ENCODE measurements at regions not wholly inside any gene's neighbourhood (a gene's known extent, or its start where the extent isn't known, plus 50 kb on each side); places are given as distances from the start of the nearest gene placed in this dataset.

DNA sequence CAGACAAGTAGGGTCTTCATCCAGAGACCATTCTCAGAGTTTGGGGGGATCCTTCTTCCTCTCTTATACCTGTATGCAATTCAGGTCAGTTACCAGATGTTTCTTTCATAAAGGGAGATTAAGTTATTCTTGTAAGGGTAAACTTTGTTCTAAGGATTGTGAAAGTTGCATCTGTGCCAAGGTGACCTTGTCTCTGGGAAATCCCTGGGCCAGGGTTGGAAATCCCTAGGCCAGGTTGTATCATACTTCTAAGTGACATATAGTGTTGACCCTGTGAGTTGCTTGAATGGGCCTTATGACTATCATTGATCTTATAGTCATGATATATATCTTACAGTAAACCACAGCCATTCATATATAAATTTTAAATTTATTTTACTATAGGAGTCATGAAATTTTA lies 436.9 kb downstream of the RMST start:
- no peak for DNase-seq
- H3K36me3 ChIP-seq (replicated peaks in 1 of 2; ENCODE audit: control insufficient read depth in 1 of 2, insufficient read depth in 2 of 2, low read length in 1 of 2) = no peaks in the 10 kb centered on the region
- H3F3A ChIP-seq (replicated peaks; ENCODE audit: insufficient read depth) = no peaks in the 10 kb centered on the region
- POLR2A ChIA-PET = no interaction called here
- no peak for TF ChIP-seq YY1 (IDR thresholded peaks at IDR 0.05; ENCODE audit: low read depth)
- TF ChIP-seq, protein P1, sequence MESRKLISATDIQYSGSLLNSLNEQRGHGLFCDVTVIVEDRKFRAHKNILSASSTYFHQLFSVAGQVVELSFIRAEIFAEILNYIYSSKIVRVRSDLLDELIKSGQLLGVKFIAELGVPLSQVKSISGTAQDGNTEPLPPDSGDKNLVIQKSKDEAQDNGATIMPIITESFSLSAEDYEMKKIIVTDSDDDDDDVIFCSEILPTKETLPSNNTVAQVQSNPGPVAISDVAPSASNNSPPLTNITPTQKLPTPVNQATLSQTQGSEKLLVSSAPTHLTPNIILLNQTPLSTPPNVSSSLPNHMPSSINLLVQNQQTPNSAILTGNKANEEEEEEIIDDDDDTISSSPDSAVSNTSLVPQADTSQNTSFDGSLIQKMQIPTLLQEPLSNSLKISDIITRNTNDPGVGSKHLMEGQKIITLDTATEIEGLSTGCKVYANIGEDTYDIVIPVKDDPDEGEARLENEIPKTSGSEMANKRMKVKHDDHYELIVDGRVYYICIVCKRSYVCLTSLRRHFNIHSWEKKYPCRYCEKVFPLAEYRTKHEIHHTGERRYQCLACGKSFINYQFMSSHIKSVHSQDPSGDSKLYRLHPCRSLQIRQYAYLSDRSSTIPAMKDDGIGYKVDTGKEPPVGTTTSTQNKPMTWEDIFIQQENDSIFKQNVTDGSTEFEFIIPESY (IDR thresholded peaks at IDR 0.05; ENCODE audit: borderline replicate concordance, low read depth) = no peak
- no peaks in the 10 kb centered on the region for H4K20me1 ChIP-seq (ENCODE audit: insufficient read depth)
- H3K27me3 ChIP-seq (ENCODE audit: insufficient read depth) = no peaks in the 10 kb centered on the region
- no peaks in the 10 kb centered on the region for H3K4me1 ChIP-seq (ENCODE audit: control insufficient read depth in 1 of 2, insufficient read depth in 2 of 2, low read depth in 1 of 2, low read length in 1 of 2)
- CTCF ChIA-PET = no interaction called here
- no peaks in the 10 kb centered on the region for H3K79me2 ChIP-seq (ENCODE audit: insufficient read depth)
- no peaks in the 10 kb centered on the region for H3K9me3 ChIP-seq
- H3K4me2 ChIP-seq = no peak overlapping the region
- H3K27ac ChIP-seq (ENCODE audit: low read depth in 2 of 2, low read length in 1 of 2) = no peak overlapping the region
- H3K9me2 ChIP-seq = no peaks in the 10 kb centered on the region
- H2AFZ ChIP-seq (ENCODE audit: low read depth) = no peak overlapping the region
- H3K4me3 ChIP-seq (ENCODE audit: low read depth in 2 of 2, low read length in 1 of 2) = no peak overlapping the region
- H3K9ac ChIP-seq = no peak overlapping the region

DNA sequence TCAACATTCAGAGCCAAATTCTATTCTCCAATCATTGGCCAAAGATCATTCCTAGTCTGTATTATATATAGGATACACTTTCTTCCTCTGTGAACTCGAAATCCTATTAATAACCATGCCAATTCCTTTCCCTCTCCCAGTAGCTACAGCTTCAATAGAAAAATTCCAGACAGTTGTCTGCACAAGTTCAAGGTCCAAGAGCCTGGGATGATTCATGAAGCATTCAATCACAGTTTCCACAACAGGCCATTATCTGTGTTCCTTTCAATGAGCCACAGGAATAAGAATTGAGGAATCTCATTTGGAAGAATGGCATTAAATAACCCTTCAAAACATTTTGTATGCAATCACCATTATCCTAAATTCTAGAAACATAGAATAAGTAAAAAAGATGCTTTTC lies 437.4 kb downstream of the RMST start:
- Histone ChIP-seq H3K79me2 (ENCODE audit: insufficient read depth) (no peaks in the 10 kb centered on the region), H3K9me3 (no peaks in the 10 kb centered on the region), H3K27me3 (ENCODE audit: insufficient read depth) (no peaks in the 10 kb centered on the region), H3K4me2 (no peak overlapping the region), H3K27ac (ENCODE audit: low read depth in 2 of 2, low read length in 1 of 2) (no peak overlapping the region), H3K4me1 (ENCODE audit: control insufficient read depth in 1 of 2, insufficient read depth in 2 of 2, low read depth in 1 of 2, low read length in 1 of 2) (no peaks in the 10 kb centered on the region), H3F3A (replicated peaks; ENCODE audit: insufficient read depth) (no peaks in the 10 kb centered on the region), H3K9ac (no peak overlapping the region), H3K9me2 (no peaks in the 10 kb centered on the region), H3K4me3 (ENCODE audit: low read depth in 2 of 2, low read length in 1 of 2) (no peak overlapping the region), H4K20me1 (ENCODE audit: insufficient read depth) (no peaks in the 10 kb centered on the region), H2AFZ (ENCODE audit: low read depth) (no peak overlapping the region), H3K36me3 (replicated peaks in 1 of 2; ENCODE audit: control insufficient read depth in 1 of 2, insufficient read depth in 2 of 2, low read length in 1 of 2) (no peaks in the 10 kb centered on the region)
- ChIA-PET CTCF (no interaction called here), POLR2A (no interaction called here)
- TF ChIP-seq YY1 (IDR thresholded peaks at IDR 0.05; ENCODE audit: low read depth) = no peak
- no peak for TF ChIP-seq ELF1 (IDR thresholded peaks at IDR 0.05)
- TF ChIP-seq, protein P2, sequence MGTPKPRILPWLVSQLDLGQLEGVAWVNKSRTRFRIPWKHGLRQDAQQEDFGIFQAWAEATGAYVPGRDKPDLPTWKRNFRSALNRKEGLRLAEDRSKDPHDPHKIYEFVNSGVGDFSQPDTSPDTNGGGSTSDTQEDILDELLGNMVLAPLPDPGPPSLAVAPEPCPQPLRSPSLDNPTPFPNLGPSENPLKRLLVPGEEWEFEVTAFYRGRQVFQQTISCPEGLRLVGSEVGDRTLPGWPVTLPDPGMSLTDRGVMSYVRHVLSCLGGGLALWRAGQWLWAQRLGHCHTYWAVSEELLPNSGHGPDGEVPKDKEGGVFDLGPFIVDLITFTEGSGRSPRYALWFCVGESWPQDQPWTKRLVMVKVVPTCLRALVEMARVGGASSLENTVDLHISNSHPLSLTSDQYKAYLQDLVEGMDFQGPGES (IDR thresholded peaks at IDR 0.05; ENCODE audit: low read depth, low read length) = no peak
- no peak for DNase-seq
- WGBS (ENCODE audit: low lambda C conversion rate) = 0% methylated on average over 1 of the region's 1 CpG

DNA sequence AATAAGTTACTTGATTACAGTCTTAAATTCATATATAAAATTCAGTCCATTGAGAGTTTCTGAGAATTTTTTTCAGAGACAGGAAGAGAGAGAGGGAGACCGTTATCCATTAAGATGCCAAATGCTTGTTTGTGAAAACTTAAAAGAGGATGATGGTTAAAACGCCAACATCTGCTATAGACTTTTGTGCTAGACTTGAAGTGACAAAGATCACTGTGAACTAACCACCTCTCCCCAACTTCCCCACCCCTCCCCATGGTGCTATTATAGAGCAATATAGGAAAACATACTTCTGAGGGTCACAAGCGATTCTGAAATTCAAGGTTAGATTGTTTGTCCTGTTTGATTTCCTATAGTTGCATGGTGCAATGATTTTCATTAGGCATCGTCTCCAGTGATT lies 440.8 kb downstream of the RMST start:
- POLR2A ChIA-PET = no interaction called here
- H3K9me3 ChIP-seq = no peaks in the 10 kb centered on the region
- CTCF ChIA-PET = no interaction called here
- H2AFZ ChIP-seq (ENCODE audit: low read depth) = no peak overlapping the region
- H4K20me1 ChIP-seq (ENCODE audit: insufficient read depth) = no peaks in the 10 kb centered on the region
- H3K27me3 ChIP-seq (ENCODE audit: insufficient read depth) = no peaks in the 10 kb centered on the region
- H3K4me2 ChIP-seq = no peak overlapping the region
- no peak overlapping the region for H3K4me3 ChIP-seq (ENCODE audit: low read depth in 2 of 2, low read length in 1 of 2)
- H3K27ac ChIP-seq (ENCODE audit: low read depth in 2 of 2, low read length in 1 of 2) = no peak overlapping the region
- no peak overlapping the region for H3K9ac ChIP-seq
- TF ChIP-seq FOSL2 (IDR thresholded peaks at IDR 0.05; ENCODE audit: borderline replicate concordance, low read depth) = no peak
- no peak for TF ChIP-seq POLR2AphosphoS5 (IDR thresholded peaks at IDR 0.05; ENCODE audit: low read depth, low read length)
- TF ChIP-seq, protein P3, sequence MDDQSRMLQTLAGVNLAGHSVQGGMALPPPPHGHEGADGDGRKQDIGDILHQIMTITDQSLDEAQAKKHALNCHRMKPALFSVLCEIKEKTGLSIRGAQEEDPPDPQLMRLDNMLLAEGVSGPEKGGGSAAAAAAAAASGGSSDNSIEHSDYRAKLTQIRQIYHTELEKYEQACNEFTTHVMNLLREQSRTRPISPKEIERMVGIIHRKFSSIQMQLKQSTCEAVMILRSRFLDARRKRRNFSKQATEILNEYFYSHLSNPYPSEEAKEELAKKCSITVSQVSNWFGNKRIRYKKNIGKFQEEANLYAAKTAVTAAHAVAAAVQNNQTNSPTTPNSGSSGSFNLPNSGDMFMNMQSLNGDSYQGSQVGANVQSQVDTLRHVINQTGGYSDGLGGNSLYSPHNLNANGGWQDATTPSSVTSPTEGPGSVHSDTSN (IDR thresholded peaks at IDR 0.05) = no peak
- TF ChIP-seq, protein P4, sequence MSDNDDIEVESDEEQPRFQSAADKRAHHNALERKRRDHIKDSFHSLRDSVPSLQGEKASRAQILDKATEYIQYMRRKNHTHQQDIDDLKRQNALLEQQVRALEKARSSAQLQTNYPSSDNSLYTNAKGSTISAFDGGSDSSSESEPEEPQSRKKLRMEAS (IDR thresholded peaks at IDR 0.05; ENCODE audit: low read depth) = no peak
- no peak for TF ChIP-seq YY1 (IDR thresholded peaks at IDR 0.05; ENCODE audit: low read depth)
- no peak for TF ChIP-seq SMC3 (IDR thresholded peaks at IDR 0.05; ENCODE audit: low read depth, low read length)
- TF ChIP-seq, protein P1 (IDR thresholded peaks at IDR 0.05; ENCODE audit: borderline replicate concordance, low read depth) = no peak
- TF ChIP-seq RAD21 (IDR thresholded peaks at IDR 0.05; ENCODE audit: low read length) = no peak
- H3K9me2 ChIP-seq = no peaks in the 10 kb centered on the region
- 29% methylated on average over 4 of the region's 4 CpGs for WGBS (ENCODE audit: low lambda C conversion rate)
- H3K4me1 ChIP-seq (ENCODE audit: control insufficient read depth in 1 of 2, insufficient read depth in 2 of 2, low read depth in 1 of 2, low read length in 1 of 2) = no peaks in the 10 kb centered on the region
- H3K79me2 ChIP-seq (ENCODE audit: insufficient read depth) = no peaks in the 10 kb centered on the region
- H3F3A ChIP-seq (replicated peaks; ENCODE audit: insufficient read depth) = no peaks in the 10 kb centered on the region
- no peak for DNase-seq
- no peaks in the 10 kb centered on the region for H3K36me3 ChIP-seq (replicated peaks in 1 of 2; ENCODE audit: control insufficient read depth in 1 of 2, insufficient read depth in 2 of 2, low read length in 1 of 2)

Data from SK-N-SH (cell line).